Pons (tissue), 1 donor: ENCODE measurements at regions not wholly inside any gene's neighbourhood (a gene's known extent, or its start where the extent isn't known, plus 50 kb on each side); places are given as distances from the start of the nearest gene placed in this dataset.
"Not testable (repeated sequence)": the region's sequence is repeated elsewhere in the genome, so short reads cannot be mapped to it uniquely, and the experiment has no call there.

Experiments
- DNase-seq: peaks from one replicate; pipeline ENCODE4 v3.0.0-alpha.2; 2016; ENCODE audit warnings: low spot score

- DNase-seq = no peak
Observed at GRCh38 chr9:94188246-94188645, 70.9 kb upstream of the ZNF169 start.

- not testable (repeated sequence) for DNase-seq
Observed at GRCh38 chr9:94191706-94192105, 67.4 kb upstream of the ZNF169 start.

- no peak for DNase-seq
Observed at GRCh38 chr9:94198414-94198813, 60.7 kb upstream of the ZNF169 start.

GRCh38 chr9:94199776-94200175, 59.3 kb upstream of the ZNF169 start:
- DNase-seq = no peak

- no peak for DNase-seq
Observed at GRCh38 chr9:94204174-94204573, 54.9 kb upstream of the ZNF169 start.

GRCh38 chr9:94207781-94208180, 51.3 kb upstream of the ZNF169 start:
- no peak for DNase-seq
